Hepatocyte (in vitro differentiated cells): ENCODE measurements at regions not wholly inside any gene's neighbourhood (a gene's known extent, or its start where the extent isn't known, plus 50 kb on each side); places are given as distances from the start of the nearest gene placed in this dataset.

Source experiments
- EZH2 ChIP-seq: fragments of 200-600 bp; sonication (generic); IDR thresholded peaks from 2 replicates; pipeline ENCODE4 v1.6.1; 2016; ENCODE audit warnings: antibody characterized with exemption, mild to moderate bottlenecking, borderline replicate concordance
- EZH2phosphoT487 ChIP-seq: fragments of 200-600 bp; sonication (generic); IDR thresholded peaks from one replicate; pipeline ENCODE4 v1.6.1; 2018; ENCODE audit warnings: antibody characterized with exemption, mild to moderate bottlenecking, low read depth, moderate library complexity; ENCODE audit not compliant: unreplicated experiment, severe bottlenecking
- TF ChIP-seq, protein P1 (sequence below): fragments of 200-600 bp; sonication (generic); IDR thresholded peaks from 2 replicates; pipeline ENCODE4 v1.5.1; 2016; ENCODE audit warnings: antibody characterized with exemption, mild to moderate bottlenecking; ENCODE audit not compliant: poor library complexity

DNA sequence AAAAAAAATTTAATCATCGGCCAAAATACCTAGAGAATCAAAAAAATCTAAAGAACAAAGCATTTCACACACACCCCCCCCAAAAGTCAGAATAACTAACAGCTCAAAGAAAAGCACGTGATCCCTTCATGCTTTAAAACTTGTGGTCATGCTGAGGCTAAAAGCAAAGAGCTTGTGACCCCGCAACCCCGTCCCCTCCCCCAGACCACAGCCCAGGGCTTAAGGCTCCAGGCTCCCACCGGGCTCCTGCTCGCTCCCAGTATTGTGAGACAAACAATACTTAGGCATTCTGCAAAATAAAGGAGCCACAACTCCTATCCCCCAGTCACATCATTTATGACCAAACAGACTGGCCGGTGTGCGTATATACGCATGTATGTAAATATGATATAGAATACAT, 62.1 kb upstream of the CCDC160 start:
- TF ChIP-seq EZH2phosphoT487 (no peak), EZH2 (no peak)
- TF ChIP-seq, protein P1, sequence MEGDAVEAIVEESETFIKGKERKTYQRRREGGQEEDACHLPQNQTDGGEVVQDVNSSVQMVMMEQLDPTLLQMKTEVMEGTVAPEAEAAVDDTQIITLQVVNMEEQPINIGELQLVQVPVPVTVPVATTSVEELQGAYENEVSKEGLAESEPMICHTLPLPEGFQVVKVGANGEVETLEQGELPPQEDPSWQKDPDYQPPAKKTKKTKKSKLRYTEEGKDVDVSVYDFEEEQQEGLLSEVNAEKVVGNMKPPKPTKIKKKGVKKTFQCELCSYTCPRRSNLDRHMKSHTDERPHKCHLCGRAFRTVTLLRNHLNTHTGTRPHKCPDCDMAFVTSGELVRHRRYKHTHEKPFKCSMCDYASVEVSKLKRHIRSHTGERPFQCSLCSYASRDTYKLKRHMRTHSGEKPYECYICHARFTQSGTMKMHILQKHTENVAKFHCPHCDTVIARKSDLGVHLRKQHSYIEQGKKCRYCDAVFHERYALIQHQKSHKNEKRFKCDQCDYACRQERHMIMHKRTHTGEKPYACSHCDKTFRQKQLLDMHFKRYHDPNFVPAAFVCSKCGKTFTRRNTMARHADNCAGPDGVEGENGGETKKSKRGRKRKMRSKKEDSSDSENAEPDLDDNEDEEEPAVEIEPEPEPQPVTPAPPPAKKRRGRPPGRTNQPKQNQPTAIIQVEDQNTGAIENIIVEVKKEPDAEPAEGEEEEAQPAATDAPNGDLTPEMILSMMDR, result no peak
